ENCODE measurements at regions not wholly inside any gene's neighbourhood (a gene's known extent, or its start where the extent isn't known, plus 50 kb on each side); places are given as distances from the start of the nearest gene placed in this dataset.
A peak's percentile ranks its signal among the peaks of the same experiment; 100 is the strongest.

- TF ChIP-seq ZNF318 (IDR thresholded peaks at IDR 0.05; ENCODE audit: borderline replicate concordance in 1 of 2, low read depth in 1 of 2) (peak in 1 of 2 experiments; percentile 72; a peak in 2 of 4 replicates), SMARCA5 (IDR thresholded peaks at IDR 0.05) (no peak), HMBOX1 (IDR thresholded peaks at IDR 0.05) (no peak), MIER1 (IDR thresholded peaks at IDR 0.05; ENCODE audit: low read depth) (no peak), ZNF121 (CRISPR knock-in tag; conservative IDR thresholded peaks at IDR 0.05) (no peak), MAX (CRISPR knock-in tag; IDR thresholded peaks at IDR 0.05) (no peak; the same call in 1 of the 2 replicates), GTF2E2 (tag; IDR thresholded peaks at IDR 0.05) (no peak; the same call in 1 of the 2 replicates), HES1 (IDR thresholded peaks at IDR 0.05; ENCODE audit: low read depth) (peak; percentile 69), ZNF586 (CRISPR knock-in tag; conservative IDR thresholded peaks at IDR 0.05) (no peak), ID3 (CRISPR knock-in tag; IDR thresholded peaks at IDR 0.05) (no peak), ID3 (tag; IDR thresholded peaks at IDR 0.05) (no peak), ZNF134 (CRISPR knock-in tag; conservative IDR thresholded peaks at IDR 0.05) (no peak), DIDO1 (tag; IDR thresholded peaks at IDR 0.05; ENCODE audit: low read depth) (no peak)
- TF ChIP-seq, protein P1, sequence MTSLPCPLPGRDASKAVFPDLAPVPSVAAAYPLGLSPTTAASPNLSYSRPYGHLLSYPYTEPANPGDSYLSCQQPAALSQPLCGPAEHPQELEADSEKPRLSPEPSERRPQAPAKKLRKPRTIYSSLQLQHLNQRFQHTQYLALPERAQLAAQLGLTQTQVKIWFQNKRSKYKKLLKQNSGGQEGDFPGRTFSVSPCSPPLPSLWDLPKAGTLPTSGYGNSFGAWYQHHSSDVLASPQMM (CRISPR knock-in tag; IDR thresholded peaks at IDR 0.05) = no peak
- TF ChIP-seq, protein P2, sequence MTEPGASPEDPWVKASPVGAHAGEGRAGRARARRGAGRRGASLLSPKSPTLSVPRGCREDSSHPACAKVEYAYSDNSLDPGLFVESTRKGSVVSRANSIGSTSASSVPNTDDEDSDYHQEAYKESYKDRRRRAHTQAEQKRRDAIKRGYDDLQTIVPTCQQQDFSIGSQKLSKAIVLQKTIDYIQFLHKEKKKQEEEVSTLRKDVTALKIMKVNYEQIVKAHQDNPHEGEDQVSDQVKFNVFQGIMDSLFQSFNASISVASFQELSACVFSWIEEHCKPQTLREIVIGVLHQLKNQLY (CRISPR knock-in tag; conservative IDR thresholded peaks at IDR 0.05) = no peak
Observed at GRCh38 chr6:43937236-43938177, 167.5 kb downstream of the VEGFA start (continued).

Data from K562 (cell line).